ENCODE measurements at regions not wholly inside any gene's neighbourhood (a gene's known extent, or its start where the extent isn't known, plus 50 kb on each side); places are given as distances from the start of the nearest gene placed in this dataset.

GRCh38 chr13:27858046-27858445 lies 61.8 kb upstream of the PDX1 start:
- H3K27ac ChIP-seq (ENCODE audit: low read depth in 1 of 3, low read length in 2 of 3): no peak overlapping the region
- WGBS, 3 donors: 77 to 86% (median 85%) methylated on average over 5 of the region's 5 CpGs
- H3K4me1 ChIP-seq (ENCODE audit: control insufficient read depth in 3 of 3, insufficient read depth in 2 of 3, low read depth in 1 of 3, low read length in 2 of 3): peaks cover 0 to 12% (median 9%) of the 10 kb centered on the region in 3 donors
- no peak for DNase-seq
- FAIRE-seq: no peak
- H3K4me3 ChIP-seq (ENCODE audit: low read depth in 1 of 3, low read length in 3 of 3): no peak overlapping the region
- no peaks in the 10 kb centered on the region for H3K36me3 ChIP-seq (ENCODE audit: control insufficient read depth in 3 of 3, insufficient read depth in 2 of 3, low read depth in 1 of 3, low read length in 3 of 3)
- H3K27me3 ChIP-seq (ENCODE audit: control insufficient read depth in 3 of 3, insufficient read depth in 3 of 3, low read length in 3 of 3): peaks cover 0 to 9% (median 2%) of the 10 kb centered on the region in 3 donors
- H3K9me3 ChIP-seq (ENCODE audit: control insufficient read depth in 2 of 2, insufficient read depth in 1 of 2, low read depth in 1 of 2, low read length in 1 of 2): no peaks in the 10 kb centered on the region

GRCh38 chr13:27860743-27861142 lies 59.1 kb upstream of the PDX1 start:
- H3K36me3 ChIP-seq (ENCODE audit: control insufficient read depth in 3 of 3, insufficient read depth in 2 of 3, low read depth in 1 of 3, low read length in 3 of 3): no peaks in the 10 kb centered on the region
- FAIRE-seq (no peak), DNase-seq (no peak)
- peaks cover 0 to 8% (median 2%) of the 10 kb centered on the region in 3 donors for H3K27me3 ChIP-seq (ENCODE audit: control insufficient read depth in 3 of 3, insufficient read depth in 3 of 3, low read length in 3 of 3)
- H3K4me3 ChIP-seq (ENCODE audit: low read depth in 1 of 3, low read length in 3 of 3): no peak overlapping the region
- no peaks in the 10 kb centered on the region for H3K9me3 ChIP-seq (ENCODE audit: control insufficient read depth in 2 of 2, insufficient read depth in 1 of 2, low read depth in 1 of 2, low read length in 1 of 2)
- H3K4me1 ChIP-seq (ENCODE audit: control insufficient read depth in 3 of 3, insufficient read depth in 2 of 3, low read depth in 1 of 3, low read length in 2 of 3): peaks cover 0 to 2% (median 0%) of the 10 kb centered on the region in 3 donors
- WGBS, 3 donors: 34 to 64% (median 55%) methylated on average over 5 of the region's 5 CpGs
- no peak overlapping the region for H3K27ac ChIP-seq (ENCODE audit: low read depth in 1 of 3, low read length in 2 of 3)

GRCh38 chr13:27861165-27861564 lies 58.6 kb upstream of the PDX1 start:
- no peak for FAIRE-seq

GRCh38 chr13:27868641-27869435 lies 51.0 kb upstream of the PDX1 start:
- no peak for FAIRE-seq
- Histone ChIP-seq H3K27ac (ENCODE audit: low read depth in 1 of 3, low read length in 2 of 3) (peak overlapping the region in 2 of 3 donors; percentile 55 to 74), H3K4me3 (ENCODE audit: low read depth in 1 of 3, low read length in 3 of 3) (peak overlapping the region in 2 of 3 donors; percentile 7 to 14)

More at GRCh38 chr13:27861165-27861564, 58.6 kb upstream of the PDX1 start:
- WGBS, 3 donors: 60 to 91% (median 75%) methylated on average over 5 of the region's 5 CpGs
- peaks cover 0 to 8% (median 2%) of the 10 kb centered on the region in 3 donors for H3K27me3 ChIP-seq (ENCODE audit: control insufficient read depth in 3 of 3, insufficient read depth in 3 of 3, low read length in 3 of 3)
- no peak overlapping the region for H3K4me3 ChIP-seq (ENCODE audit: low read depth in 1 of 3, low read length in 3 of 3)
- no peak for DNase-seq
- H3K27ac ChIP-seq (ENCODE audit: low read depth in 1 of 3, low read length in 2 of 3): no peak overlapping the region
- no peaks in the 10 kb centered on the region for H3K9me3 ChIP-seq (ENCODE audit: control insufficient read depth in 2 of 2, insufficient read depth in 1 of 2, low read depth in 1 of 2, low read length in 1 of 2)
- H3K4me1 ChIP-seq (ENCODE audit: control insufficient read depth in 3 of 3, insufficient read depth in 2 of 3, low read depth in 1 of 3, low read length in 2 of 3): peaks cover 0 to 2% (median 0%) of the 10 kb centered on the region in 3 donors
- no peaks in the 10 kb centered on the region for H3K36me3 ChIP-seq (ENCODE audit: control insufficient read depth in 3 of 3, insufficient read depth in 2 of 3, low read depth in 1 of 3, low read length in 3 of 3)

GRCh38 chr13:27869436-27870095 lies 50.2 kb upstream of the PDX1 start:
- Histone ChIP-seq H3K9me3 (ENCODE audit: control insufficient read depth in 2 of 2, insufficient read depth in 1 of 2, low read depth in 1 of 2, low read length in 1 of 2) (no peaks in the 10 kb centered on the region), H3K27me3 (ENCODE audit: control insufficient read depth in 3 of 3, insufficient read depth in 3 of 3, low read length in 3 of 3) (peaks cover 0 to 2% (median 0%) of the 10 kb centered on the region in 3 donors), H3K4me3 (ENCODE audit: low read depth in 1 of 3, low read length in 3 of 3) (no peak overlapping the region), H3K4me1 (ENCODE audit: control insufficient read depth in 3 of 3, insufficient read depth in 2 of 3, low read depth in 1 of 3, low read length in 2 of 3) (peaks cover 0 to 15% (median 0%) of the 10 kb centered on the region in 3 donors), H3K27ac (ENCODE audit: low read depth in 1 of 3, low read length in 2 of 3) (peak overlapping the region in 1 of 3 donors; percentile 74), H3K36me3 (ENCODE audit: control insufficient read depth in 3 of 3, insufficient read depth in 2 of 3, low read depth in 1 of 3, low read length in 3 of 3) (no peaks in the 10 kb centered on the region)
- WGBS, 3 donors: 16 to 43% (median 25%) methylated on average over 6 of the region's 6 CpGs
- DNase-seq (peak; percentile 49 to 70), FAIRE-seq (no peak)

More at GRCh38 chr13:27868641-27869435, 51.0 kb upstream of the PDX1 start:
- Histone ChIP-seq H3K4me1 (ENCODE audit: control insufficient read depth in 3 of 3, insufficient read depth in 2 of 3, low read depth in 1 of 3, low read length in 2 of 3) (peaks cover 0 to 15% (median 0%) of the 10 kb centered on the region in 3 donors), H3K9me3 (ENCODE audit: control insufficient read depth in 2 of 2, insufficient read depth in 1 of 2, low read depth in 1 of 2, low read length in 1 of 2) (no peaks in the 10 kb centered on the region), H3K27me3 (ENCODE audit: control insufficient read depth in 3 of 3, insufficient read depth in 3 of 3, low read length in 3 of 3) (peaks cover 0 to 5% (median 0%) of the 10 kb centered on the region in 3 donors), H3K36me3 (ENCODE audit: control insufficient read depth in 3 of 3, insufficient read depth in 2 of 3, low read depth in 1 of 3, low read length in 3 of 3) (no peaks in the 10 kb centered on the region)
- 6 to 24% (median 13%) methylated on average over 9 of the region's 9 CpGs for WGBS, 3 donors
- peak; percentile 64 to 77 for DNase-seq

Data from small intestine (tissue), 7 donors.